ENCODE measurements at regions not wholly inside any gene's neighbourhood (a gene's known extent, or its start where the extent isn't known, plus 50 kb on each side); places are given as distances from the start of the nearest gene placed in this dataset.

- no peaks in the 10 kb centered on the region for H3K27me3 ChIP-seq (ENCODE audit: control insufficient read depth, low read length)
- H3F3A ChIP-seq (ENCODE audit: control insufficient read depth, insufficient read depth), result no peaks in the 10 kb centered on the region
- H3K36me3 ChIP-seq (ENCODE audit: control insufficient read depth, low read length), result no peaks in the 10 kb centered on the region
- no peaks in the 10 kb centered on the region for H3K79me2 ChIP-seq (ENCODE audit: control insufficient read depth, low read length)
- 0 out of 2 replicates have a peak, but pooled peaks cover 1% of the 10 kb centered on the region for H3K4me1 ChIP-seq (ENCODE audit: control insufficient read depth, low read length)
- H4K20me1 ChIP-seq (ENCODE audit: control insufficient read depth, insufficient read depth, low read depth, low read length), result no peaks in the 10 kb centered on the region
- H3K9me3 ChIP-seq (ENCODE audit: control insufficient read depth, insufficient read depth, low read length), result no peaks in the 10 kb centered on the region
- no peak overlapping the region for H3K4me3 ChIP-seq (ENCODE audit: low read length)
- no peak overlapping the region for H3K4me2 ChIP-seq (ENCODE audit: low read length)
- no peaks in the 10 kb centered on the region for H3K9me2 ChIP-seq (replicated peaks; ENCODE audit: control insufficient read depth, low read length)
- TF ChIP-seq EZH2phosphoT487 (IDR thresholded peaks at IDR 0.05; ENCODE audit: borderline replicate concordance, low read length), result no peak
- TF ChIP-seq CTCF (IDR thresholded peaks at IDR 0.05; ENCODE audit: low read depth, low read length, poor library complexity, severe bottlenecking), result no peak
- H3K27ac ChIP-seq (ENCODE audit: low read depth, low read length), result no peak overlapping the region
Observed at GRCh38 chr1:207240325-207241101, 81.0 kb upstream of the CD55 start.

GRCh38 chr1:207241164-207241934 is 80.1 kb upstream of the CD55 start:
- Histone ChIP-seq H3K9me2 (replicated peaks; ENCODE audit: control insufficient read depth, low read length) (no peaks in the 10 kb centered on the region), H3K36me3 (ENCODE audit: control insufficient read depth, low read length) (no peaks in the 10 kb centered on the region), H3K27me3 (ENCODE audit: control insufficient read depth, low read length) (no peaks in the 10 kb centered on the region), H4K20me1 (ENCODE audit: control insufficient read depth, insufficient read depth, low read depth, low read length) (no peaks in the 10 kb centered on the region), H3K79me2 (ENCODE audit: control insufficient read depth, low read length) (no peaks in the 10 kb centered on the region), H3K4me2 (ENCODE audit: low read length) (no peak overlapping the region), H3K9me3 (ENCODE audit: control insufficient read depth, insufficient read depth, low read length) (no peaks in the 10 kb centered on the region), H3K4me1 (ENCODE audit: control insufficient read depth, low read length) (0 out of 2 replicates have a peak, but pooled peaks cover 2% of the 10 kb centered on the region), H3F3A (ENCODE audit: control insufficient read depth, insufficient read depth) (no peaks in the 10 kb centered on the region), H3K4me3 (ENCODE audit: low read length) (no peak overlapping the region), H3K27ac (ENCODE audit: low read depth, low read length) (no peak overlapping the region)
- TF ChIP-seq EZH2phosphoT487 (IDR thresholded peaks at IDR 0.05; ENCODE audit: borderline replicate concordance, low read length) (no peak), CTCF (IDR thresholded peaks at IDR 0.05; ENCODE audit: low read depth, low read length, poor library complexity, severe bottlenecking) (no peak)

- H4K20me1 ChIP-seq (ENCODE audit: control insufficient read depth, insufficient read depth, low read depth, low read length), result no peaks in the 10 kb centered on the region
- no peaks in the 10 kb centered on the region for H3K27me3 ChIP-seq (ENCODE audit: control insufficient read depth, low read length)
- H3K4me1 ChIP-seq (ENCODE audit: control insufficient read depth, low read length), result 0 out of 2 replicates have a peak, but pooled peaks cover 2% of the 10 kb centered on the region
- no peaks in the 10 kb centered on the region for H3F3A ChIP-seq (ENCODE audit: control insufficient read depth, insufficient read depth)
- no peak overlapping the region for H3K4me2 ChIP-seq (ENCODE audit: low read length)
- no peak overlapping the region for H3K27ac ChIP-seq (ENCODE audit: low read depth, low read length)
- H3K9me3 ChIP-seq (ENCODE audit: control insufficient read depth, insufficient read depth, low read length), result no peaks in the 10 kb centered on the region
- no peaks in the 10 kb centered on the region for H3K9me2 ChIP-seq (replicated peaks; ENCODE audit: control insufficient read depth, low read length)
- no peaks in the 10 kb centered on the region for H3K79me2 ChIP-seq (ENCODE audit: control insufficient read depth, low read length)
- TF ChIP-seq EZH2phosphoT487 (IDR thresholded peaks at IDR 0.05; ENCODE audit: borderline replicate concordance, low read length) (no peak), CTCF (IDR thresholded peaks at IDR 0.05; ENCODE audit: low read depth, low read length, poor library complexity, severe bottlenecking) (no peak)
- H3K4me3 ChIP-seq (ENCODE audit: low read length), result no peak overlapping the region
- no peaks in the 10 kb centered on the region for H3K36me3 ChIP-seq (ENCODE audit: control insufficient read depth, low read length)
Observed at GRCh38 chr1:207243442-207244408, 77.8 kb upstream of the CD55 start.
